GM18858 (cell line): ENCODE measurements at regions not wholly inside any gene's neighbourhood (a gene's known extent, or its start where the extent isn't known, plus 50 kb on each side); places are given as distances from the start of the nearest gene placed in this dataset.

Experiments used
- ATAC-seq: cut with Tn5 transposase; IDR thresholded peaks from one replicate; pipeline ENCODE4 v1.9.1; 2021; ENCODE audit not compliant: unreplicated experiment

DNA sequence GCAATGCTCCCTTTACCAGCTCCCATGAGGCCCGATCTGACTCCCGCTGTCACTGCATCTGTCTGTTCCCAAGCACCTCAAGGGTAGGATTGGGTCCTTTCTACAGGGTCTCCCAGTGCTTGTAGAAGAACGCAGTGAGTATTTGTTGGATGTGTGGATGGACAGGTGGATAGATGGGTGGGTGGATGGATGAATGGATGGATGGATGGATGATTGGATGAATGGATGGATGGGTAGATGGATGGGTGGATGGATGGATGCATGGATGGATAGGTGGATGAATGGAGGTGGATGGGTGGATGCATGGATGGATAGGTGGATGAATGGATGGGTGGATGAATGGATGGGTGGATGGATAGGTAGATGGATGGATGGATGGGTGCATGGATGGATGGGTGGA is 91.6 kb downstream of the HS1BP3 start:
- no peak for ATAC-seq

DNA sequence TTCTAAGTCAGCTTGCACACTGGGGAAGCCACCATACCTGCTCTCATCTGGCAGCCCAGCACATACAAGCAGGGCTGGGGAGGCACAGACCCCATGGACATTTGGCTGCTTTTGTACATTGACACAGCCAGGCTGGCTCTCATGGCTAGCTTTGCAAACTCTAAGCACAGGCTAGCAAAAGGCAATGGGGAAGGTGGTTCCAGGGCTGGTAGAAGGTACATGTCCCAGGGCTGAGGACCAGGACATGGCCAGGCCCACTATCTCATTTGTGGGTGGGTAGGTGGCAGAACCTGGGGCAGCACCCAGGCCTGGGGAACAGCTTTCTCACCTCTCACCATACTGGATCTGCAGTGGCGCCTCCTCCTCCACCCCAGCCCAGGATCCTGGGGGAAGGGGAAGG is 90.9 kb downstream of the HS1BP3 start:
- no peak for ATAC-seq

DNA sequence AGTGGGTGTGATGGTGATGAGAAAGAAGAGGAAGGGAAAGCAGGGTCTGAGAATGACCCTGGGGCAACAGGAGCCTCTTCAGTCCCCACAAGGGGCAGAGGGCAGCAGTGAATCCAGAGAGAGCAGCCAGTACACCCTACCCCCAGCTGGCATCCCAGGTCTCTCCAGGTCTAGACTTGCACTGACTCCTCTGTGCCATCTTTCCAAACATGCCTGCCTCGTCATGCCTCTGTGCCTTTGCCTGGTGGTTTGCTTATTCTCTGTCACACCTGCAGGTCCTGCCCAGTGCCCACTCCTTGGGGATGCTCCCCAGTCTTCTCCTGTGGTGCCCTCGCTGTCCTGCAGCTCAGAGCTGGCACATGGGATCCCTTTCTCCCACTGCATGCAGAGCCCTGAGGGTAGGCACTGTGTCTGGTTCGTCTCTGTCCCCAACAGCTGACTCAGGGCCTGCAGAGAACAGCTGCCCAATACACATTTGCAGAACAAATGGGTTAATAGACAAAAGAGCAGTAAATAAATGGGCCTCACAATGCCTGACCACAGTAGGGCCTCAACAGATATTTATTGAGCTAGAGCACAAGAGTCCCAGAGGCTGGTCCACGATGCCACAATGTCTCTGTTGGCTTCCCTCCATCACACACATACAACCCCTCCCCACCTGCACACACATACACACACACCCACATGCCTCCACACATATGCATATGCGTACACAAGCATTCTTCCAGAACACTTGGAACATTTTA is 89.8 kb downstream of the HS1BP3 start:
- no peak for ATAC-seq

DNA sequence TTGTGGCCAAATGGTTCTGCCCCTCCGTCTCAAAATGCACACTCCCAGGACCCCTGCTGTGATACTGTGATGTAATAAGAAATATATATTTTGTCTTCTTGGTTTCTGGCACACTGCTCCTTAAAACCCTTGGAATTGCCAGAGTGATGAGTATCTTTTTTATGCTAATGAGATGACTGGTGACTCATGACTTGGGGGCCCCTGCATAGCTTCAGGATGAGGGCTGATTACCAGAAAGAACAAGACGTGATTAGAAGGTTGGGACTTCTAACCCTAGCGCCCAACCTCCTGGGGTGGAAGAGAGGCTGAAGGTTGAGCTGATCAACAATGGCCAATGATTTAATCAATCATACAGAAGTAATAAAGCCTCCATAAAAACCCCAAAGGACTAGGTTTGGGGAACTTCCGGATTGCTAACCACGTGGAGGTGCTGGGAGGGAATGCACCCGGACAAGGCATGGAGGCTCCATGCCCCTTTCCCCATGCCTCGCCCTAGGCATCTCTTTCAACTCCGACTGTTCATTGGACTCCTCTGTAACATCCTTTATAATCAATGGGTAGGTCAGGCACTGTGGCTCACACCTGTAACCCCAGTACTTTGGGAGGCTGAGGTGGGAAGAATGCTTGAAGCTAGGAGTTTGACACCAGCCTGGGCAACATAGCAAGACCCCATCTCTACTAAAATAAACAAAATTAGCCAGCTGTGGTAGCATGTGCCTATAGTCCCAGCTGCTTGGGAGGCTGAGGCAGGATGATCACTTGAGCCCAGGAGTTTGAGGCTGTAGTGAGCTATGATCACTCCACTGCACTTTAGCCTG is 89.1 kb downstream of the HS1BP3 start:
- ATAC-seq: no peak

DNA sequence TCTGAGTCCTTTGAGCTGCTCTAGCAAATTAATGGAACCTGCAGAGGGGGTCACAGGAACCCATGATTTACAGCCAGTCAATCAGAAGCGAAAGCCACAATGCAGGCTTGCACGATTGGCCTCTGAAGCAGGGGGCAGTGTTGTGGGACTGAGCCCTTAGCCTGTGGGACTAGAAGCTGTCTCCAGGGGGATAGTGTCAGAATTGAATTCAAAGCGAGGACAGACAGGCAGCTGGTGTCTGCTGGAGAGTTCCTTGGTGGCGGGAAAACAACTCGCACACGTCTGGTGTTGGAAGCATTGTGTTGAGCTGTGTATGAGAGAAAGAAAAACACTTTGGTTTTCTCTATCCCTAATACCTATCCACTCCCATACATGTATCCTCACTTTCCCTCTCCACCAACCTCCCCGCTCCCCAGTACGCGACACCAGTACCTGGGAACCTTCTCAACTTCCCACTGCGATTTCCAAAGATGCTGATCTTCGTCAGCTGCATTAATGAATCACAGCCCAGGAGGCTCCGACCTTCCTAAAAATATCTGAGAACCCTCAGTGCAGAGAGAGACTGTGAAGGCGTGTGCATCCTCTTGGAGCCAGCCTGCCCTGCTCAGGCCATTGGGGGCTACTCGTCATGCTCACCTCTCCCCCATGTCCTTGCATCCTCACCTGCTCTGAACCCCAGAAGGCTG is 88.2 kb downstream of the HS1BP3 start:
- no peak for ATAC-seq

DNA sequence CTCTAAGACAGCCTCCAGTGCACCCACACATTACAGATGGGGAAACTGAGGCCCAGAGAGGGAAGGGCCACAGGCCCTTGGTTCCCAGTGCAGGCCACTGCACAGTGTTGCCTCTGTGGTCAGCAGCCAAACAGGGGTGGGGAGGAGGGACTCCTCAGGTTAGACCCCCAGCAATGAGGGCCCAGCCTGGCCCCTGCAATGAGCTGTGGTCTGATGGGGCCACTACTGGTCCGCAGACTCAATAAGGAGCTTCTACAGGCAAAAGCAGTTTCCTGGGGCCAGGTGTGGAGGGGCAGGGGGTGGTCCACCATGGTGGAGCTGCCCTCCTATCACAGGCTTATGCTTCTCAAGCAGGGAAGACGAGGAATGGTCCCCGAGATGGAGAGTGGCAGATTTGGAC is 87.6 kb downstream of the HS1BP3 start:
- ATAC-seq: no peak

DNA sequence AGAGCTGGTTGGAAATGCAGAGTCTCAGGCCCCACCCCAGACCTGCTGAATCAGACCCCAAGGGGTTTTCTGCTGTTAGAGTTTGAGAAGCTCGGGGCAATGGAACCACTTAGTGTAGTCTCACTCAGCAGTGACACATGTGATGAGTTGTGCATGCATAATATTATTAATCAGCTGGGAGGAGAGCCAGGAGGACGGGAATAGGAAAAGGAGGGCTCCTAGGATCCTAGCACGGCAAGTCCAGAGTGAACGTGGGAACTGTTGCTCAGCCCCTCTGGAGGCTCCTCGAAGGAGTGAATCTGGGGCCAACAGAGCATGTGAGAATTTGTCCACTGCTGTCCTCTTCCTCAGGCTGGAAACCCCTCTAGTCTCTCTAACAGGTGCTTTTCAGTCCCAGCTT is 87.1 kb downstream of the HS1BP3 start:
- no peak for ATAC-seq

DNA sequence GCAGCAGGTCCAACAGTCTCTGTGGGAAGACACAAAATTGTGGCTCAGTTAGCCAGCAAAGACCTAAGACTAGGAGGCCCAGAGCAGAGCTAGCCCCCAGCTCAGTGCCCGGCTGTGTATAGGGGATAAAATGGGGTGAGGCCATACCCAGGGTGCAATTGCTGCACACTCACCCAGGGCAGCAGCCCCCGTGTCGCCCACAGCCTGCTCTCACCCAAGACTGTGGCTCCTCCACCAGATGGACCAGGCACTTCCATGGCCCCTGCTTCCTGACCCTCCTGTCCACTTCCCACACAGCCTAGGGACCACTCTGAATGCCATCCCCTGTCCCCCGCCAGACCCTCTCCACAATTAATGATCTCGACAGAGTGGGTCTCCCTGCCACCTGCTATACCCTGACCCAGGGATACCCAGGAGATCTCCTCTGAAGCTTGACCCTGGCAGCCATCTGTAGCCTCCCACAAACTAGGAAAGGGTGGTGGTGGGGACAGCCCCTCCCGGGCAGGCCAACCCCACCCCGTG is 85.7 kb downstream of the HS1BP3 start:
- ATAC-seq: no peak

DNA sequence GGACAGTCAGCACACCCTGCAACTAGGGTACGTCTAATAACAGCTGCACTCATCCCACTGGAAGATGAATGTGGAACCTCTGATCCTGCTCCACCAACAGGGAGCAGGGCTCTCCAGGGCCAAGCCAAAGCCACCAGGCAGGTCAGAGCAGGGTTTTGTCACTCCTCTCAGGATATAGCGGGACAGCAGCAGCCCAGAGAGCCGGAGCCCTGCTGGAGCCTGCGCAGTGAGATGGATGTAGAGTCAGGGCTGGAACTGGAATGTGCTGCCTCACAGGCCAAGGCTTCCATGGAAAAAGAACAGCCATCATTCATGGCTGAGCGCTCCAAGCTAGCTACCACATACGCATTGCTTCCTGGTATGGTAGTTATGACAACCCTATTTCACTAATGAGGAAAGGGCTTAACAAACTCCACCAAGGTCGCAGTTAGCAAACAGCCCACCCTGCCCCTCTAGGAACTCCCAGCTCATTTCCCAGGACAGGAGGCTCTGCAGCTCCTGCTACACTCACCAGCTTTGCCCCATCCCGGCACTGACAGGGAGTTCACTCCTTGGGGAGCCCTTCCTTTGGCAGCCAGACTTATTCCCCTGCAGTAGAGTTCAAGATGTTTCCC is 85.2 kb downstream of the HS1BP3 start:
- ATAC-seq: no peak

DNA sequence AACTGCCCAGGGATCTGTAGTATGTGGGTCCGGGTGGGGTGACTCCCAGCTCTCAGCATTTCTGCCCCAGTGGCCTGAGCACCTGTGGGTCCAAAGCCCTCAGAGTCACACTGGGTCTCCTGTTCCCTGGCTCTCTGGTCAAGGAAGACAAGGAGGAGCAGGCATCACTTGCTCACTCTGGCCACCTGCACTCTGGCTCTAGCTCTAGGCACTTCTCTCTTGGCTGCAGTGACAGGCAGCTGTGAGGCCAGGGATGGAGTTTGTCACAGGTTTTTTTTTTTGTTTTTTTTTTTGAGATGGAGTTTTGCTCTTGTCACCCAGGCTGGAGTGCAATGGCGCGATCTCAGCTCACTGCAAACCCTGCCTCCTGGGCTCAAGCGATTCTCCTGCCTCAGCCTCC is 84.6 kb downstream of the HS1BP3 start:
- no peak for ATAC-seq

DNA sequence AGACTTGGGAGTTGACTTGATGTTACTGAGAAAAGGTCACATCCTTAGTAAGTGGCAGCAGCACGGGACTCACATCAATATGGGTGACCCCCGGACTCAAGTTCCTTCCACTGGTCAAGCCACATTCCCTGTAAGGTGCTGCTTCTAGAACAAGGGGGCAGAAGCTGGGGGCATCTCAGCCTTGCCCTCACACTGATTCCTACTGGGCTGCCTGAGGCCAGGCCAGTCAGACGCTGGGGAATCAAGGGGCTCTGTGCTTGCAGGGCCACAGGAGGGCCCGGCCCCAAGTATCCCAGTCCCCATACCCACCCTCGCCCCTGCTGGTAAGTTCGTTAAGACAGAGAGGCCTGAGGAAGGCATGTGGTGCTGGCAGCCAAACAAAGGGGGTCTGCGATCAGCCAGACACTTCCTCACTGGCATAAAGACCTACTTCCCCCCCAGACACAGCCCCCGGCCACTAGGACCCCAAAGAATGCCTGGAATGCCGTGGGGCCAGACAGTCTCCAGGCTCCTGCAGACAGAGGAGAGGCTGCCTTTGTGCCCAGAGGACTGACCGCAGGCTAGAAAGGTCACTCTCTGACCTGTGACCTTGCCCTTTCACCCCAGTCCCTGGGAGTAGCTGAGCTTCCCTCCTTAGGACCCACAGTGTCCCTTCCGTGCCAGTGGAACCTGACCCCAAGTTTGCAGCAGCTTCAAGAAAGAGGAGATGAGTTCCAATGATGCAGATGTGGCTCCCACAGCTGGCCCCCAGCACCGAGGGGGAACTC is 83.6 kb downstream of the HS1BP3 start:
- ATAC-seq: no peak
